ENCODE measurements at regions not wholly inside any gene's neighbourhood (a gene's known extent, or its start where the extent isn't known, plus 50 kb on each side); places are given as distances from the start of the nearest gene placed in this dataset.
A peak's percentile ranks its signal among the peaks of the same experiment; 100 is the strongest.
"Not testable (repeated sequence)": the region's sequence is repeated elsewhere in the genome, so short reads cannot be mapped to it uniquely, and the experiment has no call there.

DNA sequence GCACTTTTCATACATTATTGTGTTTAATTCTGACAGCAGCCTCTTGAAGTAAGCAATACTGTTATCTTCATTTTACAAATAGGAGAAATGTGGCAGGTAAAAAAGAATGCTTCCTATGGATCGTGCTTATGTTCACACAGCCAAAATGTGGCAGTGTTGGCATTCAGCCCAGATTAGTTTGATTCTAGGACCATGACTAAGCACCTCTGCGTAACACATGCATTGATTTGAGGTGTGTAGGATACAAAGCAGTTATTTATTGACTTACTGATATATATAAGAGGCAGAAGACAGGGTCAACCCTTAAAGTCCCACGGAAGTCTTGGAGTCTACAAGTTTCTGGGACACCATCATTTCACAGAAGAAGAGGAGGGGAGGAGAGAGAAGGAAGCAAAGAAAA is 1144.4 kb upstream of the GOT2 start:
- DNase-seq (ENCODE audit: low spot score): peak; percentile 18

DNA sequence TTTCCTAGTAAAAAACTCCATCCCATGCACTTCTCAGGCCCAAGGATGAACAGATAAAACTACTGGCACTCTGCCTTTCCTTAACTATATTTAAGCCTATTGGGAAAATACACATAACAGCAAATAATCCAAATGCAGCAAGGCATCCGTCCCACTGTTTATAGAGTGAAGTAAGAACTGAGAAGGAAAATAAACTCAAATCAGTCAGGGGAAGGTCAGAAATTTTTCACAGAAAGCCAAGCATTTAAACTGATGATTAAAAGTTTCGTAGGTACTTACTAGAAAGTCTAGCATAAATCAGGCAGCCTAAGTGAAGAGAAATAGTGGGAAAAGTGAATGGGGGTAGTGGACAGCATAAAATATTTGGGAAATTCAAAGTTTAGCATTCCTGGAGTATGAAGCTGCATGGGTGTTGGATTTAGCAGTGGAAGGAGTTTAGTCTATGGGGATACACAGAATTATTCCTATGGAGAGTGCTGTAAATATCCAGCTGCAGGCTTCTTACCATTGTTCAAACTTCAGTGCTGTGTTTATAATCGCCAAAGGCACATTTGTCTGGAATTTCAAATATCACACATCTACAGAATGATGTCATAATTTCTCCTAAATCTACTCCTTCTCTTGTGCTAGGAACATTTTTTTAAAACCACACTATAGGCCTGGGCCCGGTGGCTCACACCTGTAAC is 1131.0 kb upstream of the GOT2 start:
- DNase-seq (ENCODE audit: low spot score): no peak

DNA sequence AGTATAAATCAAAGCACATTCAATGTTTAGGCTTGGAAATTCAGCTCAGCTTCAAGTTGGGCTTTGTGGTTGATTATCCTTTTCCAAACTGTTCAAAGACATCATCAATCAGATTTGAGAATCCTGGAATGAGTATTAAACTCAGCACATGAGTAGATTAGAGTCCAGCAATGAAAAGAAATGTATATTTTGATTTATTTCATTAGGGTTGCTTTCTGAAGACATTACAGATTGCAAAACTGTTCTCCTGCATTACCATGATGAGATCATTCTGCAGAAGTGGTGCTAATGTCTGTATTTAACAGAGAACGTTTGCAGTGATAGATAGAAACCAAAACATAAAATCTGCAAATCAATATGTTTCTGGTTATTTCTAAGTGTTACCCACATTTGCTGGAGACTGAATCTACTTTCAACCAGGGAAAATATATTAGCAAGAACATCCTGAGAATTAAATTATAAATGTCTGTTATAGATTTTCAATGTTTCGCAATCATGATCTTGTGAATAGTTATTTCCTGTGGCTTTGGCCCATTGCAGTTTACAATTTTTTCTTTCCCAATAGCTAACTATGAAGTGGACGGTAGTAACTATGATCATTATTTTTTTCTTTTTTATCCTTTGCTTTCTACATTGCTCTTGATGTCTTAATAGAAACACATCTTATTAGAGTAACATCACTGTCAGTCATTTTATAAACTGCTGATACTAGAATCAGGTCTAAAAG is 1125.7 kb upstream of the GOT2 start:
- DNase-seq (ENCODE audit: low spot score): peak; percentile 46

DNA sequence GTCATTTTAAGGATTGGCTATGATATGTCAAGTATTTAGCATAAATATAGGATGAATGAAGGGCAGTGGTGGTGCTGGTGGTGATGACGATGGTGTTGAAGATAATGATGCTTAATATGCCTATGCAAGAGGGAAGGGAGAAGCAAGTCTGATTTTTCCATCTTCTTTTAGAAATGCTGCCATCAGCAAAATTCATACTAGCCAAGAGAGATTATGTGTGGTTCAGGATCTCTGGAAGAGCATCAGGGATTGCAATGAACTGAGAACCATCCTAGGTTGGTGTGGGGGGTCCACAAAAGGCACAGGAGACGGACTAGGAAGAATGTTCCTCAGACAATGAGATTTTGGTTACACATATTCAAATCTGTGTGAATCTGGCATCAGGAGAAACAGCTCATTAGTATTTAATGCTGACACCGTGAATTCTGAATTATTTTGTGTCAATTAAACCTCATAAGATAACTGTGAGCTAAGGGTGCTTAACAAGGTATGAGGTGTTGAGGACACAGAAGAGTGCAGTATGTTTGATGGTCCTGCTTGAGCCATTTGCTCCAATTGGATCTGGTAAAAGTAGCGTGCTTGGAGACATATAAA is 1120.8 kb upstream of the GOT2 start:
- no peak for DNase-seq (ENCODE audit: low spot score)

DNA sequence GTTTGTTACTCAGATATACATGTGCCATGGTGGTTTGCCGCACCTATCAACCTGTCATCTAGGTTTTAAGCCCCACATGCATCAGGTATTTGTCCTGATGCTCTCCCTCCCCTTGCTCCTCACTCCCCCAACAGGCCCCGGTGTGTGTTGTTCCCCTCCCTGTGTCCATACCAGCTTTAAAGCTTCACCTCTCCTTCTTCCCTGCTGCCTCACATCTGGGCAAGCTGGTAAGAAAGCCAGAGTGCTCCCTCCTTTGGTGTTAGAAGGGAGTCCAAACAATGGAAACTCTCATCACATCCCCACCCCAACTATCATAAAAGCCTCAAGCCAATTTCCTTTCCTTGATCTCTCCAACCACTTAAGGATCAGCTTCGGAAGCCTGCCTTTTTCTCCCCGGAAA is 1115.6 kb upstream of the GOT2 start:
- DNase-seq (ENCODE audit: low spot score): no peak

DNA sequence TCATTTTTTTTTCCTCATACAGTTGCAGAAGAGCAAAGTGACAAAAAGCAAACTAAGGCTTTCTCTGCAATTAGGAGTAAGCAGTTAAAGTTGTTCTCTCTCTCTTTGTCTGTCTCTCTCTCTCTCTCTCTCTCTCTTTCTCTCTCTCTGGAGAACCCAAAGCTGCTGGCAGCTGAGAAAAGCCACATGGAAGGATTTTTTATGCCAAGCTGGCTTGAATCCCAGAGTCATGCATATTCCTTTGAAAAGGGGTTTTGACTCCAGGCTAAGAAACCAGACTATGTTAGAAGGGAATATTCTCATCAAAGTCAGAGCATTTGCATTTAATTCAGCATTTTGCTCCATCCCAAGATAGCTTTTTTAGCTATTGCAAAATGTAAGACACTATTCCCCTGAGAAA is 1114.2 kb upstream of the GOT2 start:
- DNase-seq (ENCODE audit: low spot score): no peak

DNA sequence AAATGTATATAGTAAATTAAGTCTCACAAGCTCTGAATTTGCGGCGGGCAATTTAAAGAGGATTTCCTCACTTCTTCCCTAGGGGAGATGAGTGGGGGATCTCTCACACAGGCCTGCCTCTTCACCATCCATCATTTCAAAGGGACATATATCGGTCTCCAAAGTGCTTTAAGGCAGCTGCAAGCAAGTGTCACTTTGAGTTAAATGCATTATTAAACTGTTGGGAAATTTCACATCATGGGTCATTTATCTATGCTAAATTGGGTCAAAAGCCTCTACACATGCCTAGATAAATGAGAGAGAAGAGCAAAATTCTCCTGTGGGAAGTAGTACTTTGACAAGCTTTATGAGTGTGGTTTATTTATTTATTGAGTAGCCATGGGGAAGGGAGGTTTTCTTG is 1106.1 kb upstream of the GOT2 start:
- DNase-seq (ENCODE audit: low spot score): no peak

DNA sequence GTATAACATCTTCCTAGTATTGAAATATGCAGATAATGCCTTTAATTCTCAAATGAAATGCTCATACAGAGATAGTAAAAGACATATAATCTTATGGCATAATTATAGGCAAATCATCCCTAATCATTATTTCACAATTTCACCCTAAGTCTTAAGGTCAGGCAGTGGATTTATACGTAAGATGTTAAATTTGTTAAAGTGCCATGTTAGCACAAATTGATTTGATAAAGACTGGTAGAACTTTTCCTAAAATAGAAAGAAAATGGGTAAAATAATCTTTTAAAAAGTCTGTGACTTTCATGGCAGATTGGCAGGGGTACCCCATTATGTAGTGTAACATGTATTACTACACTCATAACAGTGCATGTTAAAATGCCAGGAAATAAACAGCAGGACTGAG is 1092.7 kb upstream of the GOT2 start:
- DNase-seq (ENCODE audit: low spot score): no peak

DNA sequence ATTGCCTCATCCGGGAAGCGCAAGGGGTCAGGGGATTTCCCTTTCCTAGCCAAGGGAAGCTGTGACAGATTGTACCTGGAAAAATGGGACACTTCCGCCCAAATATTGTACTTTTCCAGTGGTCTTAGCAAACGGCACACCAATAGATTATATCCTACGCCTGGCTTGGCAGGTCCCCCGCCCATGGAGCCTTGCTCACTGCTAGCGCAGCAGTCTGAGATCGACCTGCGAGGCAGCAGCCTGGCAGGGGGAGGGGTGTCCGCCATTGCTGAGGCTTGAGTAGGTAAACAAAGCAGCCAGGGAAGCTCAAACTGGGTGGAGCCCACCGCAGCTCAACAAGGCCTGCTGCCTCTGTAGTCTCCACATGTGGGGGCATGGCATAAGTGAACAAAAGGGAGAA is 1075.4 kb upstream of the GOT2 start:
- not testable (repeated sequence) for DNase-seq (ENCODE audit: low spot score)

DNA sequence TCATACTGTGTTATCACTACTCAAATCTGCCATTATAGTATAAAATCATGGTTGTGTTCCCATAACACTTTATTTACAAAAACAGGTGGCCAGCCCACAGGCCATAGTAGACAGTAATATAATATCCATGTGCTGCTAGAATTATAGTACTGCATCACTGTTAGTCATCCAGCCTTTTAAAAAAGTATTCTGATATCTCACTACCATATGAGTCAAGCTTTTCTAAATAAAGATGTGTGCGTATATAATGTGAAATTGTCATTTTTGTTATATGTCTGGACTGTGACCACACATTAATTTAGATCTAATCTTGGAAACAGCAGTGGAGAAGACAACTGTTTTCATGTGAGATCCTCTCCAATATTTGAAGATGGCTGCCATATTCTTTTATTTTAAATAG is 1049.1 kb upstream of the GOT2 start:
- no peak for DNase-seq (ENCODE audit: low spot score)

DNA sequence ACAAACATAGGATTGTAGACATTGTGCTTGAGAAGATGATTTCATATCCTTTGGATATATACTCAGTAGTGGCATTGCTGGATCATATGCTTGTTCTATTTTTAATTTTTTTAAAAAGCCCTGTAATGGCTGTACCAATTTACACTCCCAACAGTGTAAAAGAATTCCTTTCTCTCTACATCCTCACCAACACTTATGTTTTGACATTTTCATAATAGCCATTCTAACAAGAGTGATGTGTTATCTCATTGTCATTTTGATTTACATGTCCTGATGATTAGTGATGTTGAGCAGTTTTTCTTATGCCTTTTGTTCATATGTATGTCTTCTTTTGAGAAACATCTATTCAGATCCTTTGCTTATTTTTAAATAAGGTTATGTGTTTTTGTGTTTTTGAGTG is 1039.2 kb upstream of the GOT2 start:
- DNase-seq (ENCODE audit: low spot score): no peak

DNA sequence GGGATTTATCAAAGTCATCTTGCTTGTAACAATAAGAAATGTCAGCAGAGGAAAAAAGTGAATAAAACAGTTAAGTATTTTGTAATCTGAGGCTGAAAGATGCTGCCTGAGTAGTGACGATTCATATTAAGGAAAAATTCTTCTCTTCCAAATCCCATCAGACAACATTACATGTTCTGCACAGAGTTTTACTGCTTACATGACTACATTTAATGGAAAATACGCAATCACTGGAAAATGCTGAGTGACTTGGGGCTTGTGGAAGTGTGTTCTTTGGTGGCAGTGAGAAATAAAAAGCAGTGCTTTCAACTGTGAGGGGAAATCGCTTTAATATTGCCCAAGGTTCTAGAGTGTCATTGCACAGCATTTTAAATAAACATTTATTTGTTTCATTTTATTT is 1025.2 kb upstream of the GOT2 start:
- no peak for DNase-seq (ENCODE audit: low spot score)

DNA sequence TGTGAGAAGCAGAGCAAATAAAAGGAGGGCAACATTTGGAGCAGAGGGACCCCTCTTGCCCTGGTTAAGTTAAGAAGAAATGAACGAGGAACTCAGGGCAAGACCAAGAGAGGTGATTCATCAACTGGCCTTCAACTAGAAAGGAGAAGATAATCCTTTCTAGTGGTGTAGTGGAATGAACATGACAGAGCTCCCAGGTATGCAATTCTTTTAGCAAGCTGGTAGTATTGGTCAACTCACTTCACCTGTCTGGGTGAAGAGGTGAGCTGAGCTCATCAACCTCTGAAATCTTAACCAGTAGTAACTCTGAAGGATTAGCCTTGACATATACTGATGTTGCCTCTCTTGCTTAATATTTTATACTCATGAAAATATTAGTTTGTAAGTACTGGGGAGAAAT is 1024.7 kb upstream of the GOT2 start:
- no peak for DNase-seq (ENCODE audit: low spot score)

DNA sequence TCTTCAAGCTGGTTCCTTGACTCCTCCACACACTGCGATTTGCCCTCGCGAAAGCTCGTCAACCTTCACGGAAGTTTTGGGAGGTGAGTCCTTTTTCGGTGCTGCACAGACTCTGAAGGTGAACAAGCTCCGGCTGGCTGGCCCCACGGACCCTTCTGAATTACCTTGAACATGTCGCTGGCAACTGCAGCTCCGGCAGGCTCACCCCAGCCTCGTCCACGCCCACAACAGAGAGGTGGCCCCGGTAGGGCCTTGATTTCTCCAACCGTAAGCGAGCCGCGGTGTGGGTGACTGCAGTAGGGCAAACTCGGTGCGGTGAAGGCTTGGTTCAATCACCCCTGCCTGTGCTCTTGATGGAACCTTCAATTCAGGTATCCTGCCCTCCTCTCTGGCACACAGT is 1020.7 kb upstream of the GOT2 start:
- no peak for DNase-seq (ENCODE audit: low spot score)

DNA sequence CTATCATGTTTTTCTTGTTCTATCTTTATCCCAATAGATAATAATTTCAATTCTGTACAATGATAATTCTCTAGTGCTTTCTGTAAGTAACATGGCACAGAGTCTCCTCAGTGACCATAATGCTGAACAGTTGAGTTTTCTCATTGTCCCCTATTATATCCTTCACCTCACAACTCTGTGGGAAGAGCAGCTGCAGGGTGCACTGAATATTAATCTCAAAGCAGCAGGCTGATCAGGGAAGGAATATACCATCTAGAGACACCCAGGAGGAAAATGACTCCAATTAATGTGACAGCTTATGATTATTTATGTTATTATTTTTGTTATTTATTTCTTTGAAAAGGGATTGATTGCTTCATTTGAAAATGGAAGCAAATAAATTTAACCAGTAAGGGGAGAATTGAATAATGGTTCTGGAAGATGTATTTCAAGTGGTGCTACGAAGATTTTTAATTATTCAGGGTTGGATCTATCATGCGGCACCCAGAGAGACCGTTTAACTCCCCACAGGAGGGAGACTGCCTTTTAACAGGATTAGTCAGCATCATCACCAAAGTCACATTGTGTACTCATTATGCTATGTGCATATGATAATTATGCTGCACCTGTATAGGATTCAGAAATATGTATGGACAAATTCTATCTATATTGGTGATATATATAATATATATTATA is 1015.7 kb upstream of the GOT2 start:
- no peak for DNase-seq (ENCODE audit: low spot score)

DNA sequence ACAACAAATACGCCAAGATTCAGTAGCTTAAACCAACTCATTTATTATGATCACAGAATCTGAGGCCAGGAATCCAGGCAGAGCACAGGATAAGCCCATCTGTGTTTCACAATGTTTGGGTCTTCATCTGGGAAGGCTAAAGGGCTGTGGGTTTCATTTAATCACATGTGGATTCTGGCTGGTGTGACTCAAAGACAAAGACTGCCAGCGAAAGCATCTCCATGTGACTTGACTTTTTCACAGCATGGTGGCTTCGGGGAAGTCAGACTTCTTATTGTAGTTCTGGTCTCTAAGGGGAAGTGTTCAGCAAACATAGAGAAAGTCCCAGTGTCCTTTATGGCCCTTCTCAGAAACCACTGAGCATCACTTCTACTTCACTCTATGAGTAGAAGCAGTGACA is 1014.4 kb upstream of the GOT2 start:
- DNase-seq (ENCODE audit: low spot score): no peak

DNA sequence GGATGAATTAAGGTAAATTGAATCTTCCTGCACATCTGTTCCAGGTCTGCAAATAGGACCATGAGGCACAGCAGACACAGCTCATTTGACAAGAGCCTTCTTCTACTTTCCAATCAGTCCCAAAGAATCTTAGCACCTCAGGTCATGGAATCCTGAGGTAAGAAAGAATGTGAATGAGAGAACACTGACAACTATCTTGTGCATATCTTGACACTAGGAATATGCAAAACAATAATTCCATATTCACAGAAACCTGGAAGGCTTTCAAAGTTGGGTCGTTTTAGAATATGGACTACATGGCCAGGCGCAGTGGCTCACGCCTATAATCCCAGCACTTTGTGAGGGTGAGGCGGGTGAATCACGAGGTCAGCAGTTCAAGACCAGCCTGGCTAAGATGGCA is 1009.4 kb upstream of the GOT2 start:
- DNase-seq (ENCODE audit: low spot score): no peak

DNA sequence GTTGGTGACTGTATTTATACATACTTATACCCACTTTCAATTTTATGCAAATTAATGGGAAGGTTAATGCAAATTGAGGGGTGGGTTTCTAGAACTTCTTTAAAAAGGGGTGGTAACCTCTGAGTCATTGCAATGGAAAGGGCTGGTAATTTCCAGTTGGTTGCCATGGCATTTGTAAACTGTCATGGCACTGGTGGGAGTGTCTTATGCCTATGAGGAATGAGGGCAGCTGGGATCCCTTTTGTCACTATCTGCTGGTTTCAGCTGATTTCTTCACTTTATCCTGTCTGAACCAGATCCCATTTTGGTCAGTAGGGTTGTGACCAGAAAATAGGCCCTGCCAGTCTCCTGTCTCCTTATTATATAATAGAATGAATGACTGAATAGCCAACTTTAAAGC is 1006.7 kb upstream of the GOT2 start:
- no peak for DNase-seq (ENCODE audit: low spot score)

DNA sequence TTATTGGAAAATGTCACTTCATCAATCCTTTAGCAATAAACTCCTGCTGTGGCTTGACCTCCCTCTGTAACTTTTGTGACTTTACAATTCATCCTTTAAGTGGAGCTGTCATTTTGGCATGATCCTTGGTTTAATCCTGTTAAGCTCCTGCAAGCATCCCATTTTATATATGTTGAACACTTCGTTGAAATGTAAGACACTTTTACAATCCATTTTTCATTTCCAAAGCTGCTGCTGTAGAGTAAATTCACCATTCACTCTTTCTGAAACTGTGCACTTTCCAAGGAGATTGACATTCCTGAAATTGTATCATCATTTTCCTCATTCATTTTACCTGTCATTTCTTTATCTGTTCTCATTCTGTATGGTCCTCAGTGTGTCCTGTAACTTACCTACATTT is 1003.2 kb upstream of the GOT2 start:
- DNase-seq (ENCODE audit: low spot score): no peak

DNA sequence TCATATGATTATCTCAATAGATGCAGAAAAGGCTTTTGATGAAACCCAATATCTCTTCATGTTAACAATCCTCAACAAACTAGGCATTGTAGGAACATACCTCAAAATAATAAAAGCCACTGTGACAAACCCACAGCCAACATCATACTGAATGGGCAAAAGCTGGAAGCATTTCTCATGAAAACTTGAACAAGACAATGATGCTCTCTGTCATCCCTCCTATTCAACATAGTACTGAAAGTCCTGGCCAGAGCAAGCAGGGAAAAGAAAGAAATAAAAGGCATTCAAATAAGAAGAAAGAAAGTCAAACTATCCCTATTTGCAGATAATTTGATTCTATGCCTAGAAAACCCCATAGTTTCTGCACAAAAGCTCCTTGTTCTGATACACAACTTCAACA is 999.2 kb upstream of the GOT2 start:
- DNase-seq (ENCODE audit: low spot score): no peak

DNA sequence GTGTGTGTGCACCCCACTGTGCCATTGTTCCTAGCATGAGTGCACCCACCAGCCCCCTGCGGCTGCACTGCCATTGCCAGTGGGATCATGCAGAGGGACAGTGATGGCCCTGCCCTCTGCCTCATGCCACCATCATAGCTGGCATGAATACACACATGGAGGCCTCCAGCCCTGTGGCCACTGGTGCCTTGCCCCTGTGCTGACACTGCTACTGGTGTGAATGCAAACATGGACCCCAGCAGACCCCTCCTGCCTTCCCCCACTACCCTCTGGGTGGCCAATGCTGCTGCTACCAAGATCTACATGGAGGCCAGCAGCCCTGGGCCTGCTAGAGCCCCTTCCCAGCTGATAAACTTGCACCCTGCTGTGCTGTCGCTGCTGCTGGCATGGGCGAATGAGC is 995.5 kb upstream of the GOT2 start:
- no peak for DNase-seq (ENCODE audit: low spot score)

DNA sequence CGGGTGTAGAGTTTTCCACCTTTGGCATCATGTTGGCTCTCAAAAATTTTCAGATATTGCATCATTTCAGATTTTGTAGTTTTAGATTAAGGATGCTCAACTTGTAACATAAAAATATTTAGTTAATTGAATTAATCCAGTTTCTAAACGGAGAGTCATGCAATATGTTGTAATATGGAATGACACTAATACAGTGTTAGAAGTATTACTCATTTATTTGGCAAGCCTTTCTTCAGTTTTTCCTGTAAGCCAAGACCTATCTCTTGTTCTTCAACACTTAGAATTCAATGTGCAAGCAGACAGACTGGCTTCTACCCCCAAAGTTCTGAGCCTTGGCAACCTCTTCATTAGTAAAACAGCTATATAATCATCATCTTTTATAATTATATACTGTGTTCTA is 985.0 kb upstream of the GOT2 start:
- peak; percentile 63 for DNase-seq (ENCODE audit: low spot score)
